Neural progenitor cell (in vitro differentiated cells): ENCODE measurements at regions not wholly inside any gene's neighbourhood (a gene's known extent, or its start where the extent isn't known, plus 50 kb on each side); places are given as distances from the start of the nearest gene placed in this dataset.

Experiments
- EZH2 ChIP-seq: fragments of 200-600 bp; sonication (generic); IDR thresholded peaks from 2 replicates; pipeline ENCODE4 v1.6.1; 2017; ENCODE audit warnings: antibody characterized with exemption, mild to moderate bottlenecking, moderate library complexity
- EZH2phosphoT487 ChIP-seq: fragments of 200-600 bp; sonication (generic); IDR thresholded peaks from 2 replicates; pipeline ENCODE4 v1.6.1; 2017; ENCODE audit warnings: antibody characterized with exemption
- TF ChIP-seq, protein P1 (sequence below): fragments of 200-600 bp; sonication (generic); IDR thresholded peaks from 2 replicates; pipeline ENCODE4 v1.5.1; 2017; ENCODE audit warnings: antibody characterized with exemption, mild to moderate bottlenecking

DNA sequence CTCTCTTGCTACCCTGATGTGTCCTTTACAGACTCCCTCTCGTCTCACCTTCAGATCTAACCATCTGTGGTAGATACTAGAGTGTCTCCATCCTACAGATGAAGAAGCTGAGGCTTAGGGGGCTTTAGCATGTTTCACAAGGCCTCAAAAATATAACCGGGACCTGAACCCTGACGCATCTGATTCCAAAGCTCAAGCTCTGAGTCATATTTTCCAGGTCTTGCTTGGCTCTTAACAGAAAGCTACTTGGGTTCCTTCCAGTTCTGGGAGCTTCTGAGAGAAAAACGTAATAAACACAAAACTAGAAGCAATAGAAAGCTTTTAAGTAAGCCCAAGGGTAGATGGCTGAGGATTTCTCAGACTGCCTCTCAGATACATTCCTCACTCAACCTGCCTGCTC is 224.3 kb upstream of the EEF2KMT start:
- TF ChIP-seq, protein P1, sequence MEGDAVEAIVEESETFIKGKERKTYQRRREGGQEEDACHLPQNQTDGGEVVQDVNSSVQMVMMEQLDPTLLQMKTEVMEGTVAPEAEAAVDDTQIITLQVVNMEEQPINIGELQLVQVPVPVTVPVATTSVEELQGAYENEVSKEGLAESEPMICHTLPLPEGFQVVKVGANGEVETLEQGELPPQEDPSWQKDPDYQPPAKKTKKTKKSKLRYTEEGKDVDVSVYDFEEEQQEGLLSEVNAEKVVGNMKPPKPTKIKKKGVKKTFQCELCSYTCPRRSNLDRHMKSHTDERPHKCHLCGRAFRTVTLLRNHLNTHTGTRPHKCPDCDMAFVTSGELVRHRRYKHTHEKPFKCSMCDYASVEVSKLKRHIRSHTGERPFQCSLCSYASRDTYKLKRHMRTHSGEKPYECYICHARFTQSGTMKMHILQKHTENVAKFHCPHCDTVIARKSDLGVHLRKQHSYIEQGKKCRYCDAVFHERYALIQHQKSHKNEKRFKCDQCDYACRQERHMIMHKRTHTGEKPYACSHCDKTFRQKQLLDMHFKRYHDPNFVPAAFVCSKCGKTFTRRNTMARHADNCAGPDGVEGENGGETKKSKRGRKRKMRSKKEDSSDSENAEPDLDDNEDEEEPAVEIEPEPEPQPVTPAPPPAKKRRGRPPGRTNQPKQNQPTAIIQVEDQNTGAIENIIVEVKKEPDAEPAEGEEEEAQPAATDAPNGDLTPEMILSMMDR = no peak
- TF ChIP-seq EZH2phosphoT487 = no peak
- no peak for TF ChIP-seq EZH2
